DMS79 treated with DMSO at 0.1 percent for 48 hours (cell line): ENCODE measurements at regions not wholly inside any gene's neighbourhood (a gene's known extent, or its start where the extent isn't known, plus 50 kb on each side); places are given as distances from the start of the nearest gene placed in this dataset.
"Not testable (repeated sequence)": the region's sequence is repeated elsewhere in the genome, so short reads cannot be mapped to it uniquely, and the experiment has no call there.

Experiments
- DNase-seq: peaks from one replicate; lab custom pipeline; 2025; lab: John Stamatoyannopoulos, UW

DNA sequence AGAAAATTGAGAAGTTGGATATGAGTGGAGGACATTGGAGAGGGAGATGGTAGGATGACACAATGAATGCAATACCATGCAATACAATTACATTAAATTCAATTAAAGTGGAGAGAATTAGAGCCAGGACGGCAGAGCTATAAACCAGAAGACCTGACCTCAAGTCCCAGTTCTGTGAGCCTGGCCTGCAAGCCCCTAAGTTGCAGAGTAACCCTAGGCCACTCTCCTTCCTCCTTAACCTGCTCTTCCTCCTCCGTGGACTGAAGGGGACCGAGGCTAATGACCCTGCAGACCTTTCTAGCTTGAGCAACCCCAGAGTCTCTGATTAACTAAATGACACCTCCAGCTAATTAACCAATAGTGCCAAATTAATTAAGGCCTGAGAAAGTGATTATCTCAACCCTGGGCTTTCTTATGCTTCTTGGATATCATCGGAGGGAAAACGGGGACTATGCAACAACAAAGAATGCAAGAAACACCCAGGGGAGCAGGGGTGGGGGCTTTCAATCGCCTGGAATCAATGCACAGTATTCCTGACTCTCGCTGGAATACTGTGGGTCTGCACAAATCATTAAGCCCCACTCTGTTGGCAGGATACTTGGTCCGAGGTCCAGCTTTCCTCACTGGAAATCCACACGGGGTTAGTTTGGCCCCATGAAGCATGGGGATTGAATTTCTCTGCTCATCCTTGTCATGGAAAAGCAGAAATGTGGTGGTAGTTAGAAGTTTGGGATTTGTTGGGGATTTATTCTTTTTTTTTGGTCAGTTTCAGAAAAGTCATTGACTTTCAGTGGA is 548.3 kb downstream of the MN1 start:
- DNase-seq: no peak

DNA sequence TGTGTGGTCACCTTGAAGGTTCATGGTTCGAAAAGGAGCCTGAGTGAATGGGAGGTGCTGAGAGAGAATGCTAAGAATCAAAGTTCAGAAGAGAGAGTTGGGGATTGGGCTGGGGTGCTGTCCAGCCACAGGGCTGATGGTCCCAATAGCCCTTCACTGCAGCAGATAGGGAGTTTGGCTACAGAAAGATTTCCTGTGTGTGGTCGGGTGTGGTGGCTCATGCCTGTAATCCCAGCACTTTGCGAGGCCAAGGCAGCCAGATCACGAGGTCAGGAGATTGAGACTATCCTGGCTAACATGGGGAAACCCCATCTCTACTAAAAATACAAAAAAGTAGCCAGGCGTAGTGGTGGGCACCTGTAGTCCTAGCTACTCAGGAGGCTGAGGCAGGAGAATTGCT is 547.5 kb downstream of the MN1 start:
- DNase-seq: not testable (repeated sequence)

DNA sequence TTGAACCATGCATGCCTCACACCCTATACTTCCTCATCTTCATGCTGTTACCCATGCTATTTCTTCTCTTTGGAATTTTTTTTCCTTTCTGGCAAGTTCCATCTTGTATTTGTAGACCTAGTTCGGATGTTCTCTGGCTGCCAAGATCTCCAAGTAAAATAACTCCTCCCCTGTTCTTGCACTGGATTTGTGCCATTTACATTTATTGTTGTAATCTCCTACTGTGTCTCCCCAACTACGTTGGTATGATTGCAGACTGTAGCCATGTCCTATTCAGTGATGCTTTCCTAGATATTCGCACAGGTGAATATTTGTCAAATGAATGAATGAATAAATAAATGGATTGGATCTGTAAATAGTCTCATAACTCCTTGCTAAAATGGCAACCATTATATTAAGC is 546.0 kb downstream of the MN1 start:
- DNase-seq: no peak

DNA sequence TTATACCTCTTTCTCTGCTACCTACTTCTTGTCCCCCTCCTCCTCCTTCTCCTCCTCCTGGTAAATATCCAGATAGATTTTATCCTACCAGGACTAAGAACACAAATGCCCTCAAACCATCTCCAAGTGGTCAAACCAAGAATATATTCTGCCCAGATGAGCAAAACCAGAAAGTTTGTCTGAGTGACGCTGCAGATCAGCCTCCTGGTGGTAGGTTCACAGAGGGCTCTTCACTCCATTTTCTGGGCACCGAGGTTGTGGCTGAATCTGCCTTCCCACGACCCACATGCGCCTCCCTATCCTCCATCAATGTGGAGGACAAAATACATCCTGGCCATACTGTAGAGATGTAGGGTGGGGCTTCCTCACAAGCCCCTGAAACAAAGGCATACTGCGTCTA is 543.6 kb downstream of the MN1 start:
- DNase-seq: no peak

DNA sequence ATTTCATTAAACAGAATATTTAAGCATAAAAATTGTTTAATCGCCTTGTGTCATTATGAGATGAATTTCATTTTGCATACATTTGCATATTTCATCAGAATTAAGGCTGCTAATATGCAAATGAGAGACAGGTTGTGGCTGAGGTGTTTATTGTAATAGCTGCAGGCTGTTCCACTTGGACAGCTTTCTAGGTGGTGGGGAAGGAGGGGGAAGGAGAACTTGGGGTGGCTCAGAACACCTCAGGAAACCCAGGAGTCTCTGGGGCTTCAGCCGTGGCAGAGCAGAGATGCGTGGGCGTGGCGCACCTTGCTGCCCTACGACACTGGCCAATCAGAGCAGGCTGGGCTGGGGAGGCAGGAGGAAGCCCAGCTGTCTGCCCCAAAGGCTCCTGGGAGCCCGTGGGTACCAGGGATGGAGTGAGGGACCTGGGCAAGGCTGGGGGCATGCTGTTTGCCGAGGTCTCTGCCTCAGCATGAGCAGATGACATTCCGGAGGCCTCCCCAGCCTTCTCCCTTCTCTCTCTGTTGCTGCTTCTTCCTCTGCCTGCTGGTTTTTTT is 542.9 kb downstream of the MN1 start:
- no peak for DNase-seq

DNA sequence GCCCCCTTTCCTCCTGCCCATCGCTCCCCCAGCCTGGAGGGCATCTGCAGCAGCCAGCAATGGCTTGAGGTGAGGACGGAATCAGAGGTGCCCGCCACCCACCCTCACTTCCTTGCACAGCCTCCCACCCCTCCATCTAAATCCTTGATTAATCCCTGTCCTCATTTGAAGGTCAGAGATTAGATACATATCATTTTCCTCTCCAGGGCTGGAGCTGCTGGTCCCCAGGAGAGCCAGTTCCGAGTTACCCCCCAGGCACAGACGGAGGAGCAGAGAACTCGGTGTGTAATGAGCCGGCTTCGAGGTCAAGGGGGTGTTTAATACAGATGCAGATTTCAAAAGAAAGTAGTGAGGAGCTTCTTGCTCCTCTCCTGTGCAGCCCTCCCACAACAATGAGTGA is 542.1 kb downstream of the MN1 start:
- DNase-seq: no peak

DNA sequence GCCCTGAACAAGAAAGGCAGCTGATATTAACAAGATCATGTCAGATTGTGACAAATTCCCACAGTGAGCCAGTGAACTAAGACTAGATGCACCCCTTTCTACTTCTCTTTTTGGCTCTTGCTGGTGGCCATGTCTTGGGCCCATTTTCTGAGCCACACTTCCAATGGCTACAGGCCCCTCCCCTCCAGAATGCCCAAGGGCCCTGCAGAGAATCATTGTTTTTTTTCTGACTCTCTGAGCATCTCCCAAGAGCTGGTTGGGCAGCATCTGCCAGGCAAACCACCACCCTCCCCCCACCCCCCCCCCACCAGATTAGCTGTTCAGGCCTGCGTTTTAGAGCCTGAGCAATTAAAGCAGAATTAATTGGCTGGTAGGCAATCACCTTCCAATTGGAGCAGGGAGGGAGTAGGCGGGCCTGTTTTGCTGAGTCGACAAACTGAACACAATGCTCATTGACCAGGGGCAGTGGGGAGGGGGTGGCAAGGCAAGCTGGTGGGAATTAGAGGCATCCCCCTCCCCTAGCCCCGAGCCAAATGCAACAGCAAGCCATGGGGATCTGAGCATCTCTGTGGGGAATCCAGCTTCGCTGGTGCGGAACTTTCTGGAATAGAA is 541.4 kb downstream of the MN1 start:
- DNase-seq: no peak

DNA sequence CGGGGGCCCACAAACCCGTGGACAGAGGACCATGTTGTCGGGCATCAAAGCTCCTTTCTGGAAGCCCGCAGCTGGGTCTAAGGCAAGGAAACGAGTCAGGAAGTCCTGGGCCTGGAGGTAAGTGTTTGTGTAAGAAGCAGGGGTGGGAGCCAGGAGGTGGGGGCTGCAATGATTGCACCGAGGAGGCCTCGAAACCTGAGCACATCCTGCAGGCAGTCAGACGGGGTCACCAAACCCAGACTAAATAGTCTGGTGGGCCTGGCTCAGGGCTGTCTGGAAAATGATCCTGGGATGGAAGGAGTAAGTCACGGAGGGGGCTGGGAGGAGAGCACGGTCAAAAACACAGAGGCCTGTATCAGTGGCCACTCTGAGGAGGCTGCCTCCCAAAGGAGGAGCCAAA is 539.2 kb downstream of the MN1 start:
- no peak for DNase-seq

DNA sequence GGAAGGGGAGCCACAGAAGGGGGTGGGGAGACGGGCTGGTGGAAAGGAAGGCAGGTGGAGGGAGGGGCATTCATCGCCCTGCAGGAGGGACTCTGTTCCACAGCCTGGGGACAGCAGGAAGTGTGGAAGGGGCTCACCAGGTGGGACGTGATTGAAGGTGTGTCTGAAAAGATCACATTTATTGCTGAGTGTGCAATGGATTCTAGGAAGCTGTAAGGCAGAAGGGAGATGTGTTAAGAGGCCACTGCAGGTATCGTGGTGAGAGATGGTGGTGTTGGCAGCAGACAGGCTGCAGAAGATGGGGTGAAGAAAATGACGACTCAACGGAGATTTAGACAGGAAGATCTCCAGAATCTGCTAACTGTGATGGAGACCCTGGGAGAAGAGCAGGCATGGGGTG is 537.4 kb downstream of the MN1 start:
- no peak for DNase-seq

DNA sequence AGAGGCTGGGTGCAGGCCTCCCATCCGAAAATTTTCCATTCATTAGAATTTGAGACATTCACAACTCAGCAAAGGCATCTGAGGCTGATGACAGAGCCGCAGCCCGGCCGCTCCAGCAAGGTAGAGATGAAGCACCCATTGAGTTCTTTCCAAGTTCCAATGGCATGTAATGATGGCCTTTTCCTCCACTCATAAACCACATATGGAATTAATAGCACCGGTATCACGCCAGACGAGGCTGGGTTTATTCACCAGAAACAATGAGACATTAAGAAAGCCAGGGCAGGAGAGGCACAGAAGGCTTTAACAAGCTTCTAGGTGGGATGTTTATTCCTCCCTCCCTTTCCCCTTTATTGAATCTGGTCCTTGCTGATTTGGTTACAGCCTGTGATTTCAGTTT is 534.4 kb downstream of the MN1 start:
- DNase-seq: no peak

DNA sequence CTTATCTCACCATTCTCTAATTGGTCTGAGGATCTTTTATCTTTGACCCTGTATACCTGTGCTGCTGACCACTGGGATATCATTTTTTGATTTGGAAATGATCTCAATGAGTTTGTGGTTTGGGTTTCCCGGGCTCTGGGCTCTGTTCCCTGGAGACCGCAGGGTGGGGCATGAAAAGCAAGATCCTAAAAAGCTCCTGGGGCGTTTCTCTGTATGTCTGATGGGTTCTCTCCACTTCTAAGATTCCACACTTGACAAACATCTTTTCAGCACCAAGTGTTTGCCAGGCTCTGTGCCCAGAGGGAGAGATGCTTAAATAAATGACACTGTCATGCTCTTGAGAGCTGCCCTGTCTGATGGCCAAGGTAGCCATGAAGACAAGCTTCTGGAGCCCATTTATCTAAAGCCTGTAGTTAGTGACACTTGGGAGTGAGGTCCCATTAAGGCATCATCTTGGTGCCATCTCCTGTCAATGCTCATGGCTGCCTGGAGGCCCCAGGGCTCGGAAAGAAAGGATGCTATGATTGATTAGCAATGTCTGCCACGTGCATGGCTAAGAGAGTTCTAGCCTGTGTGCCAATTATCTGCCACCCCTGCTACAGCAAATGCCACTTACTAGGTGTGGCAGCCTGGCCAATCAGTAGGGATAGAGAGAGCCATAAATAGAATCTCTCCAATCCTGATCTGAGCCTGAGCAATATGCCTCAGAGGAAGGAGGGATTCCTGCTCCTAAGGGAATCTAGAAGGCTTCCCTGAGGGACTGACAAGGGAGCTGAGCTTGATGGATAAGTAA is 531.6 kb downstream of the MN1 start:
- DNase-seq: no peak

DNA sequence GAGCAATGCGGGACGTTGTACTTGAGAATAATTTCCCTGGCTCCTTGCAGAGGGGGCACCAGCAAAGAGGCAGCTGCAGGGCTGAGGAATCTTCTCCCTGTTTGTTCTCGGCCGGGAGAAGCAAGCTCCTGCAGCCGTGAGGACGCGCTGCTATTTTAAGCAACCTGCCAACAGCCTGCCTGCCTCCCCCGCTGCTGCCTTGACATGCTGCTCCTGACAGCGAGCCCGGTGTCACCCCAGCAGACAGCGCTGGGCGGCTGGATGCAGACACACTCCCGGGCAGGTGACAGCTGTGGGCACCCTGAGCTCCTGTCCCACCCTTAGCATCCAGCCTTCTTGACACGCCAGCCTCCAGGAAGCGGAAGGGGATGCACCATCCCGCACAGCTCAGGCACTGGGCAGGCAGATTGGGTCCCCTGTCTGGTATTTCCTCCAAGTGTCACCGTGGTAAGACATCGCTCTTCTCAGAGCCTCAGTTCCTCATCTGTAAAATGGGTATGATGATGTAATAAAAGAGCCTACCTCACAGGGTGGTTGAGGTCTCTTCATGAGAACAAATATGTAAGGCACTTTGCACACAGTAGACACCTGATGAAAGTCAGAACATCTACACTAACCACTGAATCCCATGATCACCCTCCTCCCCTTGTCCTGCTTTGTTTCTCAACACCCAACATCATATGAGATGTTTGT is 530.6 kb downstream of the MN1 start:
- no peak for DNase-seq

DNA sequence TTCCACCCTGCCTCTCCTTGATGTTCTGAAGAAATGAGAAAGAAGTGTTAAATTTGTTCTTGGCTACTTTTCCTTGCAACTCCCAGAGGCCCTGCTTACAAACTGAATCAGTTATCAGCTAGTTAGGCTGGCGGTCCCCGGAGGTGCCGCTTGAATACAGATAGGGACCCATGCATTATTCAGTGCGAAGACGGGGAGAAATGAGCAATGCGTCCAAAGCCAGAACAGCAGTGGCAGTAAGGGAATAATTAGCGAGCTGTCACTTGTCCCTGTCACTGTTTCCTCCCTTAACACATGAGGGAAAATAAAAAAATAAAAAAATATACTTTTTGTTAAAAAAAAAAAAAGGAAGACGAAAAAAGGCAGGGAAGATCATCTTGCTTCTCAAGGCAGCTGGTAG is 528.1 kb downstream of the MN1 start:
- no peak for DNase-seq

DNA sequence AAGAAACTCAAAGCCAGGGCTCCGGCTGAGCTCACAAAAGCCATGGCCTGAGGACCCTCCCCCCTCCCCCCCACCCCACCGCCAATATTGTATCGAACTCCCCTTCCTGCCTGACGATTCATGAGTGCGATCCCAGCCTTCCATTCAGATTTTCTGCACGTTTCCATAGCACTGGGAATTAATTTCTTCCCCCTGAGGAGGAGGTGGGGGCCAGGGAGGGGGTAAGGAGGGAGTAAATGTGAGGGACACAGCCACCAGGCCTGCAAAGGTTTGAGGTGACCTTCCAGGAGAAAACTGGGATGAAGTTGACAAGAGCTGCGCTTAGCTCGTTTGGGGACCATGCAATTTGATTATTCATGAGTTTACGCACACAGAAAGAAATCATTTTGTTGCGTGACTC is 527.7 kb downstream of the MN1 start:
- DNase-seq: no peak

DNA sequence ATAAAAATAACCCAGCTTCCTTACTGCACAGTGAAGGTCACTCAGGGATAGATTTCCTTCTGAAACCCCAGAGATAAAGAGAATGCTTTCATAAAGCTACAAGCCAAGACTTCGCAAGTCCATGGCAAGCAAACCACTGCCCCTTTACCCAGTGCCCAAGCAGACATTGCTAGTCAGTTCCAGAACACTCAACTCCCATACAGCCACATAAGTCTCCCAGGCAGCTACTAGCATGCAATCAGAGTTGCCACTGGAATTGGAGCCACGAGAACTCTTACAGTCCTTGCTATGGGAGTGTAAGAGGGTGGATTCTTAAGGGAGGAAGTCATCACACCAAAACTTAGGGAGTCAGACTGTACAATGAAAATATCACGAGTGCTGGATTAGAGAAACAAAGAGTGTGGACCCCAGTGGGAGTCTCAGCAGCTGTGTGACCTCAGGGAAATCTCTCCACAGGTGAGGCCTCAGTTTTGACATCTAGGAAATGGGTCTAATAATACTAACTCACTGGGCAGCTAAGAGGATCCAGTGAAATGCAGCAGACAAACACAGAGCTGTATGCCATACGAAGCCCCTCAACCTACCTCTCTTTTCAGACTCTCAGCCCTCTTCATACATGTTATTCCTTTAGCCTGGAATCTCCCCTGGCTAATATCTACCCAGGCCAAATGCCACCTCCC is 526.6 kb downstream of the MN1 start:
- DNase-seq: no peak

DNA sequence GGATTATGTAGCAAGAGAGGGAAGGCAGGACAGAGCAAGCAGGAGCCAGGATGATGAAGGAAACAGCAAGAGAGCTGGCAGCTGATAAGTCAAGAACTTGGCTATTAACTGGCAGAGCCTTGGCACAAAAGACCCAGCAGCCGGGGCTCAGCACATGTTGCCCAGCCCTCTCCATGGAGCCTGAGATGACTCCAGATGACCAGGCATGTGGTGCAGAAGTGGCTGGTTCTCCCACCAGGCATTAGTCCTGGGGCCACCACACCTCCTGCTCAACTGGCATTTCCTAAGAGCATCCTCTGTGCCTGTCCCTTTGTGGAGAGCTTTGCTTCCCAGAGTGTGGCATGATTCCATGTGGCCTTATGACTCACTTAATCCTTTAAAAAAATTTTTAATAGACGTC is 522.6 kb downstream of the MN1 start:
- DNase-seq: no peak

DNA sequence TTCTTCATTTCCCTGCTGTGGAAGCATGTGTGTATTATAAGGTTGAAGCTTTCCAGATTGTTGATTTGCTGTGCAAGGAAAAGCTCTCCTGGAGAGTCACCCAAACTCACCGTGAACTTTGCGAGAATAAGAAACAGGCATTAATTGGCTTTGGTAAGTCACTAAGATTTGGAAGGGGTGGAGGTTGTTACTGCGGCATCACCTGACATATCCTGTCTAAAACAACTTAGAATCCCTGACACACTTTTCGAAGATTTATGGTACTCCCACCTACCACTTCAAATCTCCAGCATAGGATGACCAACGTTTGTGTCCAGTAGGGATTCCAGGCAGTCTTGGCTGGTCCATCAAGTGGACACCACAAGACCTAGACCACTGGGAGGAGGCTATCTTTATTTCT is 518.3 kb downstream of the MN1 start:
- DNase-seq: no peak

DNA sequence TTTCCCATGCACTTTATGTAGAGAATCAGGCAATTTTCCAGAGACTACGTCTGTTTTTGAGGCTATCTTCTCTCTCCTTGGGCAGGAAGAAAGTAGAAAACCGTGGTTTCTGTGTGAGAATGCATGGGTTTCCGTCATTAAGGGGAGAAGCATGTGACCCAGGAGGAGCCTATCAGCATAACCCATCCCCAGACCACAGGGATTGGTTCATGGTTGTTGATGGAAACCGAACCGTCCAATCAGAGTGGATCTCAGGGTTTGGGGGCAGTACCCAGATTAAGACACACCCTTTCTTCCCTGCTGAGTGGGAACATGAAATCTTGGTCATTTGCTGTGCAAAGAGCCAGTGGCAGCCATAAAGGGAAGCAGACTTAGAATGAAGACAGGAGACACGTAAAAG is 517.8 kb downstream of the MN1 start:
- DNase-seq: no peak

DNA sequence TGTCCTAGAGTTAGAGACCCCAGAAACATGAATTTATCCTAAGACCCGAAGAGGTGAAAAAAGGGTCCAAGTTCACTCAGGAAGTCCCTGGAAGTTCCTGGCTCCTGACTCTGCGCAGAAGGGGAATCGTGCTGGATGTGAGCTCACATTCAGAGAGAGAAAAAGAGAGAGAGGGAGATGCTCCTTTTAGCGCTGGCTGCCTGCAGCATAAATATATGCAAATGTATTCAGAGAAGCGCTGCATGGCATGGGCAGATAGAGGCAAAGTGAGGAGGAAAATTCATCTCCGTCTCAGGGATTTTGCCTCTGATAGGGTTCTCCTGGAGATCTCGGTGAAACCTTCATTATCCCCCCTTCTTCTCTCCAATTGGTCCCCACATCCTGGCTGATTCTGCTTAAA is 517.2 kb downstream of the MN1 start:
- DNase-seq: no peak

DNA sequence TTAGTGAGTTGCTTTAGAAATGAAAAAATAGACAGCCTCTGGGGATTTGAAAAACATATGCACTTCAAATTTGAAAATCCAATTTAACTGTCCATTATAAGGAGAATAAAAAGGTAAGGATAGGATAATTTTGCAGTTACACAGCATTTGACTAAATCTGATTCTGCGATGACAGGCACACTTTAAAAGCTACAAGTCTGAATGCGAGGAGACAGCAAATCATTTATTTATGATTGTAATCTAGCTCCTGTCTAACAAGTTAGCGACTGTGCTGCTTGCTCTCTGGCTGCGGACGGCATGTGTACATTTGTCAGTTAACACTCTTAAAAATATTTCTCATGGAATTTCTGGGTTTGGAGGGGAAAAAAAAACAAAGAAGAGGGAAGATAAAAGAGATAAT is 514.8 kb downstream of the MN1 start:
- no peak for DNase-seq

DNA sequence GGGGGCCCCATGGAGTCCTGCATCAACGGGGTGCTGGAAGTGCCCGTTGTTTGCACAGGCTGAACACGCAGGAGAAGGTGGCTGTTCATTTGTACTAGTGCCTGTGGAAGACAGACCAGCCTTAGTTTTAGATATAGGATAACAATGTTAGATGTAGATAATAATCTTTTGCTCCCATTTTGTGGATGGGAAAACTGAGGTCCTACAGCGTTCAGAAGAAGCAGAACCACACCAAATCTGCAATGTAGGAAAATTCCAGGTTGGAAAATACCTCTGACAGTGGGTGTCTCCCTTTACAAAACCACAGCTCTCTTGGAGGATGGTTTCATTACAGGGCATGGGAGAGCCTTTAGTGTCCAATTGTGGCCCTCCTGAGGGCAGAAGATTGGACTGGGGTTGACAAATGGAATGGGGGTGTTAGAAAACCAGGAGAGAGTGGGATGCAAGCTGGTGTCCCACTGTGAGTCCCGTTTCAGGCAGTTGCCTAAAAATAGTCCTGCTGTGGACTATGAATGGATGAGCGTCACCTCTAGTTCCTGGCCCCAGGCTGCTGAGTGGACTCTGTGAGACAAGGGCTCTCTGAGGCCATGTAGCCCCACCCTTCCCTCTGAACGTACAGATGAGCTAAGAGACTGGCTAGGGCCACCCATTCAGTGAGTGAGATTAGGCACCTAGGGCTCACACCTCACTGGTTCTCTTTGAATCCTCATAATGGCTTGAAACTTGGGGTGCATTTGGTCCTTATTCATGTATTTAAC is 508.8 kb downstream of the MN1 start:
- DNase-seq: no peak
